T-cell (primary cell): ENCODE measurements at regions not wholly inside any gene's neighbourhood (a gene's known extent, or its start where the extent isn't known, plus 50 kb on each side); places are given as distances from the start of the nearest gene placed in this dataset.
A peak's percentile ranks its signal among the peaks of the same experiment; 100 is the strongest.

ENCODE experiments used
- ATAC-seq, 4 experiments: fragments of 200-7000 bp in 3 of 4; fragments of 150-1000 bp in 1 of 4; cut with Tn5 transposase; replicated peaks in 1 of 4; 1 replicate in 3 of 4; 2 replicates in 1 of 4; pipeline ENCODE4 v1.10.0; 2021; ENCODE audit warnings: moderate library complexity in 3 of 4, mild to moderate bottlenecking in 2 of 4, moderate number of reproducible peaks in 1 of 4
- CTCF ChIA-PET, 2 donors: fragments of 300-600 bp; sonication (Branson Sonifier 250); formaldehyde crosslinking; loops; one replicate each; lab custom pipeline; 2022; ENCODE audit warnings: antibody characterized with exemption in 2 of 2; lab: Charles Lee
- POLR2A ChIA-PET, 2 donors: fragments of 300-600 bp; sonication (Branson Sonifier 250); formaldehyde crosslinking; loops; one replicate each; lab custom pipeline; 2022; ENCODE audit warnings: antibody characterized with exemption in 2 of 2; lab: Charles Lee
- DNase-seq, 35 experiments: peaks; one replicate each; pipeline versions ENCODE4 v3.0.0 to v3.0.0-alpha.2; 2013 to 2023
- H3K27ac ChIP-seq: one replicate; pipeline ENCODE4 v1.5.1; 2013; ENCODE audit warnings: low read length
- H3K27me3 ChIP-seq, 2 experiments: replicated peaks in 1 of 2; 1 replicate in 1 of 2; 2 replicates in 1 of 2; pipeline versions ENCODE4 v1.6.1 to v1.7.0; 2013; ENCODE audit warnings: low read length in 1 of 2, mixed read lengths in 1 of 2; ENCODE audit not compliant: control insufficient read depth in 2 of 2, insufficient read depth in 2 of 2; ENCODE audit errors: extremely low read depth in 1 of 2
- H3K36me3 ChIP-seq, 2 donors: 1 replicate in 1 of 2; 2 replicates in 1 of 2; pipeline versions ENCODE4 v1.6.1 to v1.7.0; 2013; ENCODE audit warnings: low read length in 1 of 2; ENCODE audit not compliant: control insufficient read depth in 2 of 2, insufficient read depth in 1 of 2; ENCODE audit errors: extremely low read depth in 1 of 2
- H3K4me1 ChIP-seq, 2 experiments: 1 replicate in 1 of 2; 2 replicates in 1 of 2; pipeline versions ENCODE4 v1.6.1 to v1.7.0; 2013; ENCODE audit warnings: low read length in 2 of 2, mixed read lengths in 1 of 2; ENCODE audit not compliant: insufficient read depth in 2 of 2, control insufficient read depth in 1 of 2; ENCODE audit errors: extremely low read depth in 1 of 2
- H3K4me3 ChIP-seq, 2 donors: 1 replicate in 1 of 2; 2 replicates in 1 of 2; pipeline versions ENCODE4 v1.5.1 to v1.7.0; 2013; ENCODE audit warnings: mild to moderate bottlenecking in 2 of 2, low read length in 1 of 2, moderate library complexity in 1 of 2; ENCODE audit not compliant: control insufficient read depth in 1 of 2; ENCODE audit errors: extremely low read depth in 1 of 2
- H3K9me3 ChIP-seq: 2 replicates; pipeline ENCODE4 v1.7.0; 2013
- H3K27ac Mint-ChIP-seq, 2 donors: one replicate each; pipeline ENCODE4 v1.8.0; 2020 to 2021; ENCODE audit warnings: mild to moderate bottlenecking in 2 of 2, mixed read lengths in 2 of 2
- H3K27me3 Mint-ChIP-seq, 2 donors: one replicate each; pipeline ENCODE4 v1.8.0; 2021 to 2022; ENCODE audit warnings: mixed read lengths in 2 of 2
- H3K36me3 Mint-ChIP-seq: one replicate; pipeline ENCODE4 v1.8.0; 2021; ENCODE audit warnings: mixed read lengths
- H3K4me1 Mint-ChIP-seq, 3 donors: one replicate each; pipeline ENCODE4 v1.8.0; 2020 to 2022; ENCODE audit warnings: mixed read lengths in 3 of 3, mild to moderate bottlenecking in 1 of 3
- H3K4me3 Mint-ChIP-seq, 3 donors: one replicate each; pipeline ENCODE4 v1.8.0; 2020 to 2022; ENCODE audit warnings: mild to moderate bottlenecking in 3 of 3, mixed read lengths in 3 of 3, moderate library complexity in 3 of 3
- H3K9me3 Mint-ChIP-seq, 3 donors: one replicate each; pipeline ENCODE4 v1.8.0; 2020 to 2022; ENCODE audit warnings: mixed read lengths in 3 of 3
- WGBS: methylation state at CpG from one replicate; pipeline ENCODE4 v1.1.5; 2013; ENCODE audit warnings: missing lambda C conversion rate; ENCODE audit not compliant: insufficient coverage; 5-methylcytosine and 5-hydroxymethylcytosine counted together

DNA sequence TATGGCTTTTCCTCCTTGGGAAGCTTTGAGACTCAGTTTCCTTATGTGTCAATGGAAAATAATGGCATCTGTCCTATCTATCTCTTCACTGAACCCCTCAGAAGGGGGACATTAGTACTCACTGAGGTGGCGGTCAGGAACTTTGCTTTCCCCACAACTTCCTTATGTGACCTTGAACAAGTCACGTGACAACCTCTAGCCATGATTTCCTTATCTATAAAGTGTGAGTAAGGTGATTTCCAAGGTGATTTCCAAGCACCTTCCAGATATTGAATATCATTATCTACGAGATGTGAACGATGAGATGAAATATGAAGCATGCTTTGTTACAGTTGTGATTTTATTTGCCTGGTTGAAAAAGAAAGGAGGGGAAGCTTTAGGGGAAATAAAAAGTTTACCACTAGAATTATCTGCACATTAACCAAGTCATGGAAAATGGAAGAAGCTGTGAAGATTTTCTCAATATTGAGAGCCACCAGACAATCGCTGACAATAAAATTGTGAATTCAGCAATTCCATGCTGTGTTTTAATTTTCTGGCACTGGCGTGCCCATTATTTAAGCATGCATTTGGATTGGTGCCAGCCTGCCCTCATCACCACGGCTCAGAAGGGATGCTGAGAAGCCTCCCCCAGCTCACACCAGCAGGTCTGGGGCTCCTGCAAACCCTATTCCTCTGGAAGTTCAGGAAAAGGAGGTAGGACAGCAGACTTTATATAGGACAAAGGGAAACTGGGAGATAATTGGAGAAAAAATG, 255.3 kb downstream of the CD83 start:
- Histone ChIP-seq H3K27ac (no peak overlapping the region), H3K4me1 (peaks cover 0 to 5% of the 10 kb centered on the region in 2 experiments), H3K36me3 (no peaks in the 10 kb centered on the region), H3K9me3 (no peaks in the 10 kb centered on the region), H3K4me3 (no peak overlapping the region), H3K27me3 (no peaks in the 10 kb centered on the region)
- Mint-ChIP-seq H3K27ac (no peak overlapping the region), H3K4me3 (no peak overlapping the region), H3K9me3 (no peaks in the 10 kb centered on the region), H3K4me1 (peaks cover 18 to 33% (median 25%) of the 10 kb centered on the region in 3 donors), H3K36me3 (no peaks in the 10 kb centered on the region), H3K27me3 (peaks cover 0 to 3% of the 10 kb centered on the region in 2 donors)
- ChIA-PET POLR2A (no interaction called here), CTCF (no interaction called here)
- WGBS, result no CpG with 5 or more reads among the region's 7 CpGs
- ATAC-seq (peak in 1 of 4 experiments; percentile 32), DNase-seq (peak in 1 of 35 experiments; percentile 22)

DNA sequence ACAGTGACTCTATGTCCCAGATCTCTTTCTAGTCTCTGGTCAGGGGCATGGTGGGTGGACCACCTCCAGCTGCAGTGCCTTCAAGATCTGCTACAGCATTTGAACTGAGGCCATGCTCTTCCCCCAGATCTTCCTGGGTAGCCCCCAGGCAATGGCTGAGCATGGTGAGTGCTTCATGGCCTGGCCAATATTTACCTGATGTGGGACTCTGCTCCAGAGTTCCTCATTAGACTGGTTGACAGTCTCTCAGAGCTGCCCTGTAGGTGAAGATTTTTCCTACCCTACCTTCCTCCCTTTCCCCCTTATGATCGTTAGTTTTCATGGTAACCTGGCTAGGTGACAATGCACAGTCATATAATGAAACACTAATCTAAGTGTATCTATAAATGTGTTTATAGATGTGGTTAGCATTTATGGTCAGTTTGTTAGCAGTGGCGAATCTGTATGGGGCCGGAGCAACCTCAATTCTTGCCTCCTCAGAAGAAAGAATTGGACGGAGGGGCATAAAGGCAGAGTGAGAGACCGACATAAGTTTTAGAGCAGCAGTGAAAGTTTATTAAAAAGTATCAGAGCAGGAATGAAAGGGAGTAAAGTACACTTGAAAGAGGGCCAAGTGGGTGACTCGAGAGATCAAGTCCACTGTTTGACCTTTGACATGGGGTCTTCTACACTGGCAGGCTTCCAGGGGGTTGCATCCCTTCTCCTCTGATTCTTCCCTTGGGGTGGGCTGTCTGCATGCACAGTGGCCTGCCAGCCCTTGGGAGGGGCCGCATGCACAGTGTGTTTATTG, 256.3 kb downstream of the CD83 start:
- WGBS, result 71% methylated on average over 5 of the region's 7 CpGs
- Histone ChIP-seq H3K27me3 (no peaks in the 10 kb centered on the region), H3K36me3 (no peaks in the 10 kb centered on the region), H3K4me3 (no peak overlapping the region), H3K4me1 (peaks cover 0 to 5% of the 10 kb centered on the region in 2 experiments), H3K27ac (no peak overlapping the region), H3K9me3 (no peaks in the 10 kb centered on the region)
- ChIA-PET POLR2A (no interaction called here), CTCF (no interaction called here)
- ATAC-seq (no peak), DNase-seq (no peak)
- H3K4me3 Mint-ChIP-seq, result no peak overlapping the region
- peaks cover 3% of the 10 kb centered on the region in 3 donors for H3K9me3 Mint-ChIP-seq
- no peak overlapping the region for H3K27ac Mint-ChIP-seq
- H3K36me3 Mint-ChIP-seq, result no peaks in the 10 kb centered on the region
- H3K4me1 Mint-ChIP-seq, result peaks cover 18 to 33% (median 25%) of the 10 kb centered on the region in 3 donors
- H3K27me3 Mint-ChIP-seq, result peaks cover 0 to 3% of the 10 kb centered on the region in 2 donors

DNA sequence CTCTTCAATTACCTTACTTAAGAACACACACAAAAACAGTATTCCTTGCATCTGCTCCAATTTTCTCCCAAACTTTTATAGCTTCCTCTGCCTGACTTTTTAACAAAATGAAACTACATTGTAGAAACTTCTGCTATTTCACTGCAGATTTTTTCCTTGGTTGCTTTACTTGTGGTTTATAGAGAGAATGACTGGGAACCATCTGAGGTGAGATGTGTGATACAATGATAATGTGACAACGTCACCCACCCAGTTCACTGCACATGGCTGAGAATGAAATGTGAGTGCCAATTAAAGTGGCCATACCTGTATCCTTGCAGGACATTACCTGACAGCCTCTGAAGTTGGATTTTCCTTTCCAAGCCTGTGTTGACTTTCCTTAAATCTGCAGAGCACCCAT, 258.4 kb downstream of the CD83 start:
- ChIA-PET POLR2A (no interaction called here), CTCF (no interaction called here)
- Histone ChIP-seq H3K4me3 (no peak overlapping the region), H3K36me3 (no peaks in the 10 kb centered on the region), H3K9me3 (no peaks in the 10 kb centered on the region), H3K27me3 (peaks cover 0 to 2% of the 10 kb centered on the region in 2 experiments), H3K27ac (no peak overlapping the region), H3K4me1 (peaks cover 0 to 7% of the 10 kb centered on the region in 2 experiments)
- ATAC-seq (no peak), DNase-seq (no peak)
- H3K36me3 Mint-ChIP-seq, result no peaks in the 10 kb centered on the region
- H3K9me3 Mint-ChIP-seq, result peaks cover 3% of the 10 kb centered on the region in 3 donors
- no peak overlapping the region for H3K4me3 Mint-ChIP-seq
- H3K4me1 Mint-ChIP-seq, result peaks cover 23 to 35% (median 34%) of the 10 kb centered on the region in 3 donors
- H3K27ac Mint-ChIP-seq, result no peak overlapping the region
- WGBS, result no CpG with 5 or more reads among the region's 1 CpG
- peaks cover 0 to 4% of the 10 kb centered on the region in 2 donors for H3K27me3 Mint-ChIP-seq

DNA sequence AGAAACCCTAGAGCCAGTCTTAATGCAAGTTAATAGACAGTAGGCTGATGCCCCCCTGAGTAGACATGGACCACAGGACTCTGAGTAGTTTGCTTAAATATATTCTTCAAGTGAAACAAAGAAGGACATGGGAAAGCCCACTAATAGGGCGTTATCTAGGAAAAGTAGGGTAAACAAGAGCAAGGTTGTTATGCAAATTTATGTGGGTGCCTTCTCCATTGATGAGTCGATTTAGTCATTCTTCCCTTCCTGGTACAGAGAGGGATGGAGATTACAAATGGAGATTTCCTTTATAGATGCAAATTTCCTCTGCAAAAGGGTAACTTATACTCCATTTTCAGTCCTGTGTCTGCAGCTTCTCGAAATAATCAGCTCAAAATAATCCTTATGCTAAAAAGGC, 262.0 kb downstream of the CD83 start:
- POLR2A ChIA-PET, result no interaction called here
- ATAC-seq, result no peak
- Mint-ChIP-seq H3K4me1 (peaks cover 7 to 19% (median 18%) of the 10 kb centered on the region in 3 donors), H3K27ac (no peak overlapping the region), H3K9me3 (peaks cover 3% of the 10 kb centered on the region in 3 donors), H3K4me3 (no peak overlapping the region), H3K36me3 (no peaks in the 10 kb centered on the region), H3K27me3 (peaks cover 0 to 3% of the 10 kb centered on the region in 2 donors)
- Histone ChIP-seq H3K9me3 (no peaks in the 10 kb centered on the region), H3K4me3 (no peak overlapping the region), H3K27me3 (peaks cover 0 to 2% of the 10 kb centered on the region in 2 experiments), H3K27ac (no peak overlapping the region), H3K4me1 (peaks cover 6 to 11% of the 10 kb centered on the region in 2 experiments), H3K36me3 (no peaks in the 10 kb centered on the region)
- DNase-seq, result no peak
- no CpG with 5 or more reads among the region's 3 CpGs for WGBS
- CTCF ChIA-PET, result no interaction called here

DNA sequence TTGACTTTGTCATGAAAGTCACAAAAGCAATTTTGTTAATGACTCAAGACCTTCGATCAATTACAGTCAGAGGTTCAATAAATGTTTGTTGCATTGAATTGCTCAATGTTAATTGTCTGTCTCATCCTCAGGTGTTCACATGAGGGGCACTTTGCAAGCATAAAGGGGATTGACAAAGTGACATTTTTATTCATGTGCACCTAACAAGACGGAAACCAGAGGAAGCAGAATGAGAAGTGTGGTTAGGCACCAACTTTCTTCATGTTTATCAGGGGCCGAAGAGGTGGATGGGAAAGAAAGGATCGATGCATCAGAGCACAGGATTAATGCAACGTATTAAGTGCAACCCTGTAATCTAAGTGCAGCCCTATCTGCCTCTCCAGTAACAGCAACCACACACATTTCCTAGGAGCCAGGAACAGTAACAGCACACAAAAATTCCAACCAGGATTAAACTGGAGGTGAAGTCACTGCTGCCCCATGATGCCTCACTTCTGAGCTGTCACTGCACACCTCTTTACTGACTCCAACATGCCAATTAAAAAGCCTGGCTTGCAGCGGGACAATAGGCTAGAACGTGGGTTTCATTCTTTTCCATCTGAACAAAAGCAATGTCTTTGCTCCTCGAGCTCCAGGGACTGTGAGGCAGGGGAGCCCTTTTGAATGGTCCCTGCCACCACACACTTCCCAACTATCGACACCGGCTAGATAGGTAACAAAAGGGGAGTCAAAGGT, 262.7 kb downstream of the CD83 start:
- H3K27me3 ChIP-seq, result peaks cover 0 to 2% of the 10 kb centered on the region in 2 experiments
- no peak overlapping the region for H3K27ac ChIP-seq
- Mint-ChIP-seq H3K4me3 (no peak overlapping the region), H3K36me3 (no peaks in the 10 kb centered on the region), H3K9me3 (peaks cover 3% of the 10 kb centered on the region in 3 donors), H3K27ac (no peak overlapping the region), H3K4me1 (peaks cover 7 to 19% (median 18%) of the 10 kb centered on the region in 3 donors), H3K27me3 (peaks cover 0 to 3% of the 10 kb centered on the region in 2 donors)
- DNase-seq (no peak), ATAC-seq (no peak)
- no peak overlapping the region for H3K4me3 ChIP-seq
- H3K9me3 ChIP-seq, result no peaks in the 10 kb centered on the region
- peaks cover 6 to 11% of the 10 kb centered on the region in 2 experiments for H3K4me1 ChIP-seq
- ChIA-PET CTCF (no interaction called here), POLR2A (no interaction called here)
- 57% methylated on average over 3 of the region's 10 CpGs for WGBS
- H3K36me3 ChIP-seq, result no peaks in the 10 kb centered on the region
